SK-N-MC (cell line): ENCODE measurements at regions not wholly inside any gene's neighbourhood (a gene's known extent, or its start where the extent isn't known, plus 50 kb on each side); places are given as distances from the start of the nearest gene placed in this dataset.
A peak's percentile ranks its signal among the peaks of the same experiment; 100 is the strongest.

Experiments
- DNase-seq: peaks from one replicate; pipeline ENCODE4 v3.0.0-alpha.2; 2011; ENCODE audit warnings: low read depth, low spot score
- H3K27ac ChIP-seq: fragments of 200-600 bp; sonication (generic); 2 replicates; pipeline ENCODE4 v1.5.1; 2016; ENCODE audit warnings: mixed run types
- H3K36me3 ChIP-seq: fragments of 200-600 bp; sonication (generic); 2 replicates; pipeline ENCODE4 v1.6.1; 2017; ENCODE audit warnings: antibody characterized with exemption, low read length, mixed read lengths; ENCODE audit not compliant: insufficient read depth
- H3K4me3 ChIP-seq: fragments of 200-600 bp; sonication (generic); 2 replicates; pipeline ENCODE4 v1.5.1; 2016
- H3K9ac ChIP-seq: fragments of 200-600 bp; sonication (generic); 2 replicates; pipeline ENCODE4 v1.8.0; 2017; ENCODE audit warnings: mixed run types, mixed read lengths; ENCODE audit not compliant: insufficient read length
- H3K9me3 ChIP-seq: fragments of 200-600 bp; sonication (generic); 2 replicates; pipeline ENCODE4 v1.6.1; 2017; ENCODE audit warnings: low read depth, mild to moderate bottlenecking, antibody characterized with exemption, low read length, moderate library complexity, mixed read lengths
- EZH2 ChIP-seq: fragments of 200-600 bp; sonication (generic); IDR thresholded peaks from one replicate; pipeline ENCODE4 v1.6.1; 2017; ENCODE audit warnings: antibody characterized with exemption
- FOXP2 ChIP-seq: optimal IDR thresholded peaks from 2 replicates; pipeline ENCODE3; 2011; ENCODE audit warnings: mild to moderate bottlenecking, moderate library complexity; ENCODE audit not compliant: insufficient read depth; ENCODE audit errors: extremely low read length, control extremely low read depth
- POLR2AphosphoS5 ChIP-seq: IDR thresholded peaks from 2 replicates; pipeline ENCODE4 v1.6.1; 2012; ENCODE audit warnings: mild to moderate bottlenecking, low read depth, low read length, borderline replicate concordance

GRCh38 chr5:12208366-12209100 lies 304.3 kb upstream of the CTNND2 start:
- DNase-seq: no peak
- no peak overlapping the region for H3K27ac ChIP-seq
- no peaks in the 10 kb centered on the region for H3K36me3 ChIP-seq
- H3K4me3 ChIP-seq: no peak overlapping the region
- H3K9ac ChIP-seq: no peak overlapping the region
- no peaks in the 10 kb centered on the region for H3K9me3 ChIP-seq
- TF ChIP-seq EZH2 (no peak), POLR2AphosphoS5 (no peak), FOXP2 (no peak)

- H3K9me3 ChIP-seq: no peaks in the 10 kb centered on the region
- no peak for TF ChIP-seq FOXP2
- no peak for TF ChIP-seq EZH2
- TF ChIP-seq POLR2AphosphoS5: no peak
- DNase-seq: peak; percentile 10
Measured at GRCh38 chr5:12204761-12205160, 300.5 kb upstream of the CTNND2 start.

GRCh38 chr5:12193536-12193935 lies 289.3 kb upstream of the CTNND2 start:
- TF ChIP-seq POLR2AphosphoS5 (no peak), EZH2 (no peak), FOXP2 (no peak)
- Histone ChIP-seq H3K4me3 (no peak overlapping the region), H3K27ac (no peak overlapping the region), H3K9ac (no peak overlapping the region), H3K36me3 (no peaks in the 10 kb centered on the region), H3K9me3 (no peaks in the 10 kb centered on the region)
- DNase-seq: no peak

More at GRCh38 chr5:12204761-12205160, 300.5 kb upstream of the CTNND2 start:
- Histone ChIP-seq H3K4me3 (no peak overlapping the region), H3K36me3 (no peaks in the 10 kb centered on the region), H3K9ac (no peak overlapping the region), H3K27ac (no peak overlapping the region)

GRCh38 chr5:12183003-12183402 lies 278.8 kb upstream of the CTNND2 start:
- no peak overlapping the region for H3K4me3 ChIP-seq
- no peak for TF ChIP-seq FOXP2
- no peak for TF ChIP-seq EZH2
- no peak for TF ChIP-seq POLR2AphosphoS5
- no peaks in the 10 kb centered on the region for H3K9me3 ChIP-seq
- no peaks in the 10 kb centered on the region for H3K36me3 ChIP-seq
- H3K9ac ChIP-seq: no peak overlapping the region
- H3K27ac ChIP-seq: no peak overlapping the region
- no peak for DNase-seq

- no peak overlapping the region for H3K4me3 ChIP-seq
- no peak overlapping the region for H3K9ac ChIP-seq
- no peak overlapping the region for H3K27ac ChIP-seq
- H3K9me3 ChIP-seq: no peaks in the 10 kb centered on the region
- DNase-seq: no peak
- no peaks in the 10 kb centered on the region for H3K36me3 ChIP-seq
- no peak for TF ChIP-seq EZH2
- no peak for TF ChIP-seq FOXP2
- no peak for TF ChIP-seq POLR2AphosphoS5
Measured at GRCh38 chr5:12177851-12178250, 273.6 kb upstream of the CTNND2 start.

- DNase-seq: no peak
- Histone ChIP-seq H3K27ac (no peak overlapping the region), H3K9ac (no peak overlapping the region), H3K9me3 (no peaks in the 10 kb centered on the region), H3K4me3 (no peak overlapping the region), H3K36me3 (no peaks in the 10 kb centered on the region)
- TF ChIP-seq EZH2 (no peak), POLR2AphosphoS5 (no peak), FOXP2 (no peak)
Measured at GRCh38 chr5:12177225-12177624, 273.0 kb upstream of the CTNND2 start.

- no peaks in the 10 kb centered on the region for H3K36me3 ChIP-seq
- TF ChIP-seq FOXP2 (no peak), POLR2AphosphoS5 (no peak), EZH2 (no peak)
- H3K27ac ChIP-seq: no peak overlapping the region
- no peaks in the 10 kb centered on the region for H3K9me3 ChIP-seq
- H3K4me3 ChIP-seq: no peak overlapping the region
- H3K9ac ChIP-seq: no peak overlapping the region
- DNase-seq: no peak
Measured at GRCh38 chr5:12175914-12176585, 271.8 kb upstream of the CTNND2 start.

- Histone ChIP-seq H3K4me3 (no peak overlapping the region), H3K36me3 (no peaks in the 10 kb centered on the region), H3K9ac (no peak overlapping the region), H3K27ac (no peak overlapping the region), H3K9me3 (no peaks in the 10 kb centered on the region)
- TF ChIP-seq EZH2 (no peak), FOXP2 (no peak), POLR2AphosphoS5 (no peak)
- DNase-seq: no peak
Measured at GRCh38 chr5:12174734-12175133, 270.5 kb upstream of the CTNND2 start.

GRCh38 chr5:12169536-12169935 lies 265.3 kb upstream of the CTNND2 start:
- Histone ChIP-seq H3K27ac (peak overlapping the region; percentile 84), H3K9me3 (no peaks in the 10 kb centered on the region), H3K4me3 (peak overlapping the region; percentile 40; the same call in 1 of the 2 replicates), H3K9ac (peak overlapping the region; percentile 36), H3K36me3 (no peaks in the 10 kb centered on the region)
- peak; percentile 62 for DNase-seq
- TF ChIP-seq POLR2AphosphoS5 (no peak), FOXP2 (no peak), EZH2 (no peak)
